IPS-18c (cell line): ENCODE measurements at regions not wholly inside any gene's neighbourhood (a gene's known extent, or its start where the extent isn't known, plus 50 kb on each side); places are given as distances from the start of the nearest gene placed in this dataset.
"Not testable (repeated sequence)": the region's sequence is repeated elsewhere in the genome, so short reads cannot be mapped to it uniquely, and the experiment has no call there.

Experiments
- H3K4me3 ChIP-seq: 2 replicates; pipeline ENCODE4 v1.7.0; 2013; ENCODE audit warnings: low read depth, mild to moderate bottlenecking, low read length, moderate library complexity; ENCODE audit not compliant: insufficient read depth
- H3K9me3 ChIP-seq: one replicate; pipeline ENCODE4 v1.6.1; 2013; ENCODE audit warnings: mild to moderate bottlenecking, low read length, moderate library complexity; ENCODE audit not compliant: control insufficient read depth, insufficient read depth

DNA sequence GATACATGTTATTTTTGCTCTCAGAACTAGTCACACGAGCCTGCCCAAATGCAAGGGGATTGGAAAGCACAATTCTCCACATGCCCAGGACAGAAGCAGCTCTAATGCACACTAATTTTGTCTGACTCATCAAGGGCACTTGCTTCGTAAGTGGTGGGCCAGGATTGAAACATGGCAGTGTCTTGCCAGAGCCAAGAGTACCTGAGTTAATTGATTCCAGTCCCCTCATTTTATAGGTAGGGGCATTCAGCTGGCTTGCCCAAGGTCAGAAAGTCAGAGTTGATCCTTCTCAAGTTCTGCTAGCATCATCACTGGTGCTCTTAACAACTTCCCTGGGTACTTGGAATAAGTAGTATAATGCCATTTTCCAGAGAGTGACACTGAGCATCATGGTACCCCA, 356.1 kb downstream of the ZNF326 start:
- Histone ChIP-seq H3K4me3 (no peak overlapping the region), H3K9me3 (no peaks in the 10 kb centered on the region)

DNA sequence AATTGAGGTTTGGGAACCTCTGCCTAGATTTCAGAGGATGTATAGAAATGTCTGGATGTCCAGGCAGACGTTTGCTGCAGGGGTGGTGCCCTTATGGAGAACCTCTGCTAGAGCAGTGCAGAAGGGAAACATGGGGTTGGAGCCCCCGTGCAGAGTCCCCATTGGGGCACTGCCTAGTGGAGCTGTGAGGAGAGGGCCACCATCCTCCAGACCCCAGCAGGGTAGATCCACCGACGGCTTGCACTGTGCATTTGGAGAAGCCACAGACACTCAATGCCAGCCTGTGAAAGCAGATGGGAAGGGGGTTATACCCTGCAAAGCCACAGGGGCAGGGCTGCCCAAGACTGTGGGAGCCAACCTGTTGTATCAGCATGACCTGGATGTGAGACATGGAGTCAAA, 354.6 kb downstream of the ZNF326 start:
- H3K4me3 ChIP-seq, result no peak overlapping the region

DNA sequence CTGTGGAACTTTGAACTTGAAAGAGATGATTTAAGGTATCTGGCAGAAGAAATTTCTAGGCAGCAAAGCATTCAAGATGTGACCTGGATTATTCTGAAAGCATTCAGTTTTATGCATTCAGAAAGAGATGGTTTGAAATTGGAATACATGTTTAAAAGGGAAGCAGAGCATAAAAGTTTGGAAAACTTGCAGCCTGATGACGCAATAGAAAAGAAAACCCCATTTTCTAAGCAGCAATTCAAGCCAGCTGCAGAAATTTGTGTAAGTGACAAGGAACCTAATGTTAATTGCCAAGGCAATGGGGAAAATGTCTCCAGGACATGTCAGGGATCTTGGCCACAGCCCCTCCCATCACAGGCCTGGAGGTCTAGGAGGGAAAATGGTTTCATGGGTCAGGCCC, 354.0 kb downstream of the ZNF326 start:
- Histone ChIP-seq H3K9me3 (no peaks in the 10 kb centered on the region), H3K4me3 (no peak overlapping the region)

More for the DNA sequence above, 354.6 kb downstream of the ZNF326 start:
- H3K9me3 ChIP-seq, result no peaks in the 10 kb centered on the region

DNA sequence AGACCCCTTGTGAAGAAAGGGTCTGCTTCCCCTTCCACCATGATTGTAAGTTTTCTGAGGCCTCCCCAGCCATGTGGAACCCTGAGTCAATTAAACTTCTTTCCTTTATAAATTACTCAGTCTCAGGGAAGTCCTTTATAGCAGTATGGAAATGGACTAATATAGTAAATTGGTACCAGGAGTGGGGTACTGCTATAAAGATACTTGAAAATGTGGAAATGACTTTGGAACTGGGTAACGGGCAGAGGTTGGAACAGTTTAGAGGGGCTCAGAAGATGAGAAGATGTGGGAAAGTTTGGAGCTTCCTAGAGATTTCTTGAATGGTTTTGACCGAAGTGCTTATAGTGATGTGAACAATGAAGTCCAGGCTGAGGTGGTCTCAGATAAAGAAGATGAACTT, 353.5 kb downstream of the ZNF326 start:
- not testable (repeated sequence) for H3K4me3 ChIP-seq, H3K9me3 ChIP-seq

DNA sequence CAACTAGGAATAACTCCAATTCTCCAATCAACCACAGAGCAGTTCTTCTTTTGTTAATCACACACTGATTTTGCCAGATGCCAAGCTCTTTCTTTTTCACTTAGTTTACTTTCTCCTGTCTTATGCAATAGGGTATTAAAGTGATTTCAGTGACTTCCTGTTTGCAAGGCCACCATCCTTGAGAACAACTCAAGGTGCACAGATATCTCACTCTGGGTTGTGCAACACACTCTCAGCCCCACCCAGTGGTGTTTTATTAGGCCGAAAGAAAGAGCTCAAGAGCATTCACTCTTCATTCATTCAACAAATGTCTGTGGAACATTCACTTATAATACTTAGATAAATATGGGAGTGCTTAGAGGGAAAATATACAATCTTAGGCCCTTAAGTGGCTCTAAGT, 352.5 kb downstream of the ZNF326 start:
- Histone ChIP-seq H3K9me3 (no peaks in the 10 kb centered on the region), H3K4me3 (no peak overlapping the region)

DNA sequence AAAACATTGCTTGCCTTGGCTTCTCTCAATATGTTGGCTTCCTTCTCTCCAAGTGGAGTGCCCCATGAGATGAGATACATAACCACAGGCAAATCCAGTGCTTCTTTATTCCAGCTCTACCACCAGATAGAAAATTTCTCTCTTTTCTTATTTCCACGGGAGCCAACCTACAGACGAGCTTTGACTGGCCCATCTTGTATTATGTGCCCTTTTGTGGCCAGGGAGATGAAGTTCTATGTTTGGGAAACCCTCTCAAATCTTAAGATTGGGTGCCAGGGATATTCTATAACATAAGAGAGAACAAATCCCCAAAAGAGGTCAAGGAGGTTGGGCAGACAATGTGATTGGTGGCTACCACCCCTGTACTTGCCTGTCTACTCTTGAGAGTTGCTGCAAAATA, 351.8 kb downstream of the ZNF326 start:
- no peak overlapping the region for H3K4me3 ChIP-seq

DNA sequence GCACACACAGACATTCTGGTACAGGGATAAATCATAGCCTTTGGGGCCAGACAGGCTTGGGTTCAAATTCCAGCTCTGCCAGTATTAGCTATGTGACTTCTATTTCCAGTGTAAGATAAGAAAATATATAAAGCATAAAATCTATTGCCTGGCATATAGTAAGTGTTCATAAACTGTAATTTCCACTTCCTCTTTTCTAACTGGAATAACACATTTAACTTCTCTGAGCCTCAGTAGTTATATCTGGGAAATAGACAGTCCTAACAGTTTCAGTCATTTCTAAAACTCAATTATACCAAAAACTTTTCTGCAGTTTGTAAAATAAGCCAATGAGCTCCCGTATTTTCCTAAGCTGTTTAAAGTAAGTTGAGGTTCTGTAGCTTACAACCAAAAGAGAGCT, 351.4 kb downstream of the ZNF326 start:
- no peak overlapping the region for H3K4me3 ChIP-seq
- H3K9me3 ChIP-seq, result no peaks in the 10 kb centered on the region

More for the DNA sequence above, 351.8 kb downstream of the ZNF326 start:
- H3K9me3 ChIP-seq, result no peaks in the 10 kb centered on the region

DNA sequence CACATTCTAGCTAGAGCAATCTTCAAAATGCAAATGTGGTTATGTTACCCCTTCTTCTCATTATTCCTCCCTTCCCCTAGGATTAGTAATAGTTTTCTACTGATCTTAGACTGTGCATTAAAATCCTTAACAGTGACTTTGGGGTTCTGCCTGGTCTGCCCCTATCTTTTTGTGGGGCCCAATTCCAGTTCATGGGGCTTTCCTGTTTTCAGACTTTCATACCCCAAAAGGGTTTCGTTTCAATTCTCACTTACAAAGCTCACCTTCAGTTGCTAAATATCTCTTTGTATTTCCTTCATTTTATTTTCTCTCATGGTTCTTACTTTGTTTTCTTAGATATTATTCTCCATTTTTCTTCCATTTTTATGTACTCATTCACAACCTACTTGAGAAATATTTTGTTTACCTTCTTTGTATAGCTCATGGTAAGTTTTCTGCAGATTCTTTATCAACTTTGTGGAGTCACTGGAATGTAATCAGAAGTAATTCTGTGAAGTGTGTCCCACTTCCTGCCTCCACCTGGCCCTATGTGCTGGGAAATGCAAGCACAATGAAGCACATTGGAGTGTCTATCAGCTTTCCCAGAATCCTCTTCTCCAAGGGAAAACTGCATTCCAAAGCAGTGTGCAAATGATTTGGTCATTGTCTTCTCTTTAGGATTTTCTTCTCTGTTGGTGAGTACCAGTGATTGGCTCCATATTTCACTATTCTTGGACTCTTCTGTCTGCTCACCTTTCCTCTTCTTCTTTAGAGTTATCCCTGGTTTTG, 350.2 kb downstream of the ZNF326 start:
- no peaks in the 10 kb centered on the region for H3K9me3 ChIP-seq
- H3K4me3 ChIP-seq, result no peak overlapping the region

DNA sequence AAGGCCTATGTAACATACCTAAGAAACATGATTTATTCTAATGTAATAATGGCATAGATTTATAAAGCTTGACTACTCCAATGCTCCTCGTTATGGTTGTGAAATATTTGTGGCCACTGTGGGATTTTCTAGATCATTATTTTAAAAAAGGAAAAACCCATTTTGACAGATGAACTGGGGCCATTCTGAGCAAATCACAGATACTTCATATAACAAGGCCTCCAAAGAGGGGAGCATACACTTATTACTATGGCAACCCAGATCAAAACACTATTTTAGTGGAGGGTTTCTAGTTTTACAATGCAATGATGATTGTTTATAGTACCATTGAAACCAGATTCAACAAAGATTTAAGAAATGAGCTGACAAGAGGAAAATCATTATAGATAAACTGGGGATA, 346.6 kb downstream of the ZNF326 start:
- Histone ChIP-seq H3K4me3 (no peak overlapping the region), H3K9me3 (no peaks in the 10 kb centered on the region)

DNA sequence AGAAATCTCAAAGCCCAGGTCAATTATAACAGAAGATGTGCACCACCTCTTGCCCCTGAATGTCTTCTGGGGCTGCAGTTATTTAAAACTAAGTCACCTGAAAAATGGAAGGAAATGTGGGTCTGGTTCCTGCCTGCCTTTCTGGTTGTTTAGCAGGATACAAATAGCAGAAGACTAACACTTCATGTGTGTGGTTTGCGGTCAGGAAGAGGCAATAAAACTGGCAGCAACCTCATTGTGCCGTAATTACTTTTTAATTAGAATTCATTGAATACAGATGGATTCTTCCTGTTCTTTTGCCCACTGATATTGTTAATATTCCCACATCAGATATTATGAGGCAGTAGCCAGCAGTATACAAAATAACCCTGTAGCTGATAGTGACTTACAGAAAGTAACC, 345.7 kb downstream of the ZNF326 start:
- Histone ChIP-seq H3K4me3 (no peak overlapping the region), H3K9me3 (no peaks in the 10 kb centered on the region)

DNA sequence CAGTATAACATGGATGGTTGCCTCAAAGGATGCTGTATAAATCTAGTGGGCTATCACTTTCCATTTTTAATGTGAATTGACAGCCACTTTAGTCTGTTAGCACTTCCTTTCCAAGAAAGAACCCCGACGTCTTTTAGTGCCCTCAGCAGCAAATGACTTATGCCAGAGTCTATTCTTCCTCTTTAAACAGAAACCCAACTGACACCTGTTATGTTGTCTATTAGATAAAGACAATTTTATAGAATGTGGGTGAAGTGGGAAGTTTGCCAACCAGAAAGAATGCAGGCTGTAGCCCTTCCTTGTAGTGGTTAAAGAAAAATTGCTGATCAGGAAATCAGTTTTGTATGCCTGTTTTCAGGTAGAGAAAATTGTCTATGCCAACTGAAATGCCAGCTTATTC, 344.9 kb downstream of the ZNF326 start:
- Histone ChIP-seq H3K4me3 (no peak overlapping the region), H3K9me3 (no peaks in the 10 kb centered on the region)

- Histone ChIP-seq H3K4me3 (no peak overlapping the region), H3K9me3 (no peaks in the 10 kb centered on the region)
These were observed 341.8 kb downstream of the ZNF326 start for GRCh38 chr1:90336552-90337324.

DNA sequence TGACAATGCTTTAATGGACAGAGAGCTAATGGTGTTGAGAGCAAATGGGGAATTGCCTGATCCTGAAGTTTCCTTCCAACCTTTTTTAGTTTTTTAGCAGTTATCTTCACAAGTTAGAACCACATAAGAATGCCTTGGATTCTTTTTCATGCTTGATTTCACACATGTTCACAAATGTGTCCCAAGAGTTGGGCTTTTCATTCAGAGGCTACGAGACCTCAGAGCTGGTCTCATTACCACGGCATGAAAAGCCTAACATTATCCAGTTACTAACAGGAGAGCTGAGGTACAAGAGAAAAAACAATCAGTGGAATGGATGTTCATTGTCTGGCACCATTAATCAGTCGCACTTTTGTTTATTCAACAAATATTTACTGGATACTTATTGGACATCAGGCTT, 340.6 kb downstream of the ZNF326 start:
- Histone ChIP-seq H3K9me3 (no peaks in the 10 kb centered on the region), H3K4me3 (no peak overlapping the region)

DNA sequence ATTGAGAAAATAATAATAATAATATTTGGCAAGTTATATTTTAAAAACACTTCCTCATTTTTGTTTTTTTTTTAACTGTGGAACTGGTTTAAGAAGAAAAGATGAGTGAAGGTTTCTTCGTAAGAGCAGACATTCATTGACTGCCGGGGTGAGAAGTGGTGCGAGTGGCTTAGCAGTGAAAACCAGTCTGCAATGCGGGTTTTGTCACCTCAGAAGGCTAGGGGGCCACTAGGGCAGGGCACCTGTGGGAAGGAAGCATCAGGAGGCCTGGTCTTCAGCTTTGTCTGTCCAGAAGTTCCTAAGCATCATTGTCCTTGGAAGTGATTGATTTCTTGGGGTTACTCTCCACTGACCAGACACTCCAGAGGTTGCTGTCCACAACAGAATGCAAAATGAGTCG, 339.2 kb downstream of the ZNF326 start:
- no peak overlapping the region for H3K4me3 ChIP-seq
- no peaks in the 10 kb centered on the region for H3K9me3 ChIP-seq

- no peaks in the 10 kb centered on the region for H3K9me3 ChIP-seq
- no peak overlapping the region for H3K4me3 ChIP-seq
These were observed 330.3 kb downstream of the ZNF326 start for GRCh38 chr1:90325168-90325567.

DNA sequence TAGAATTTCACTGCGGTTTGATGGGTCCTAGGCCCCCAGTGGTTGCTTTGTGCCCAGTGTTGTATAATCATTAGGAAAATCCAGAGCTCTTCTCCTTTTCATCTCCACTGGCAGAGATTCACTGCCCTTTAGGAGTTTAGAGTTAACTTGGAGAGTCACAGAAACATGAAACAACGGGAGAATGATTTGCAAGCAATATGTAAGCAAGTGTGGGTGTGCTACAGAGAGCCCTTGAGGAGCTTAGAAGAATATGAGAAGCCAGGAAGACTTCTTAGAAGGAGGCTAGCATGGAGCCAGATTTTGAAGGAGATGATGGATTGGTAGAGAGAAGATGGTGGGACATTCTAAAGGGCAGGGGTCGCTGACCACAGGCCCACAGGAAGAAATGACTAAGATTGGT, 327.3 kb downstream of the ZNF326 start:
- no peaks in the 10 kb centered on the region for H3K9me3 ChIP-seq
- H3K4me3 ChIP-seq, result no peak overlapping the region

GRCh38 chr1:90319918-90320317, 325.0 kb downstream of the ZNF326 start:
- Histone ChIP-seq H3K9me3 (no peaks in the 10 kb centered on the region), H3K4me3 (no peak overlapping the region)

- no peak overlapping the region for H3K4me3 ChIP-seq
- H3K9me3 ChIP-seq, result no peaks in the 10 kb centered on the region
These were observed 323.5 kb downstream of the ZNF326 start for GRCh38 chr1:90318431-90318830.
